Astrocyte (in vitro differentiated cells and primary cell): ENCODE measurements at regions not wholly inside any gene's neighbourhood (a gene's known extent, or its start where the extent isn't known, plus 50 kb on each side); places are given as distances from the start of the nearest gene placed in this dataset.
A peak's percentile ranks its signal among the peaks of the same experiment; 100 is the strongest.

Source experiments
- DNase-seq: peaks from one replicate; pipeline ENCODE4 v3.0.0-alpha.2; 2010; ENCODE audit warnings: low read depth
- FAIRE-seq: peaks from 2 replicates; lab custom pipeline; 2011; peaks lifted over from hg19 to GRCh38; lab: Jason Lieb, UNC
- H2AFZ ChIP-seq: 2 replicates; pipeline ENCODE4 v1.6.0; 2012; ENCODE audit warnings: low read depth, low read length, inconsistent platforms
- H3K27ac ChIP-seq: 2 replicates; pipeline ENCODE4 v1.5.1; 2011; ENCODE audit warnings: low read depth, low read length, inconsistent platforms
- H3K27me3 ChIP-seq: 2 replicates; pipeline ENCODE4 v1.6.0; 2011; ENCODE audit warnings: low read length, inconsistent platforms; ENCODE audit not compliant: insufficient read depth
- H3K36me3 ChIP-seq: 2 replicates; pipeline ENCODE4 v1.5.1; 2011; ENCODE audit warnings: low read length, inconsistent platforms; ENCODE audit not compliant: insufficient read depth
- H3K4me1 ChIP-seq: 2 replicates; pipeline ENCODE4 v1.5.1; 2011; ENCODE audit warnings: low read length, inconsistent platforms; ENCODE audit not compliant: insufficient read depth
- H3K4me2 ChIP-seq: 2 replicates; pipeline ENCODE4 v1.6.0; 2012; ENCODE audit warnings: low read length, inconsistent platforms
- H3K4me3 ChIP-seq: 2 replicates; pipeline ENCODE4 v1.5.1; 2011; ENCODE audit warnings: low read depth, mild to moderate bottlenecking, low read length, inconsistent platforms; ENCODE audit not compliant: insufficient read depth
- H3K79me2 ChIP-seq: 2 replicates; pipeline ENCODE4 v1.6.0; 2012; ENCODE audit warnings: mild to moderate bottlenecking, low read length, inconsistent platforms; ENCODE audit not compliant: insufficient read depth
- H3K9ac ChIP-seq: 2 replicates; pipeline ENCODE4 v1.6.0; 2012; ENCODE audit warnings: mild to moderate bottlenecking, low read length, inconsistent platforms
- H3K9me3 ChIP-seq: 2 replicates; pipeline ENCODE4 v1.5.1; 2012; ENCODE audit warnings: low read depth, mild to moderate bottlenecking, low read length, inconsistent platforms; ENCODE audit not compliant: insufficient read depth
- H4K20me1 ChIP-seq: 2 replicates; pipeline ENCODE4 v1.6.0; 2012; ENCODE audit warnings: low read length, inconsistent platforms; ENCODE audit not compliant: insufficient read depth
- H3K27ac Mint-ChIP-seq: one replicate; pipeline ENCODE4 v1.8.0; 2021; ENCODE audit warnings: mild to moderate bottlenecking, mixed read lengths; ENCODE audit not compliant: unreplicated experiment
- H3K27me3 Mint-ChIP-seq: one replicate; pipeline ENCODE4 v1.8.0; 2021; ENCODE audit warnings: low read depth, mixed read lengths; ENCODE audit not compliant: unreplicated experiment
- H3K36me3 Mint-ChIP-seq: one replicate; pipeline ENCODE4 v1.8.0; 2021; ENCODE audit warnings: low read depth, mixed read lengths; ENCODE audit not compliant: unreplicated experiment
- H3K4me1 Mint-ChIP-seq: one replicate; pipeline ENCODE4 v1.8.0; 2021; ENCODE audit warnings: low read depth, mixed read lengths; ENCODE audit not compliant: unreplicated experiment
- H3K4me3 Mint-ChIP-seq: one replicate; pipeline ENCODE4 v1.8.0; 2021; ENCODE audit warnings: mild to moderate bottlenecking, moderate library complexity, mixed read lengths; ENCODE audit not compliant: unreplicated experiment
- H3K9me3 Mint-ChIP-seq: one replicate; pipeline ENCODE4 v1.8.0; 2021; ENCODE audit warnings: mild to moderate bottlenecking, mixed read lengths; ENCODE audit not compliant: unreplicated experiment
- CTCF ChIP-seq: IDR thresholded peaks from 2 replicates; pipeline ENCODE4 v1.5.1; 2011; ENCODE audit warnings: low read depth, mild to moderate bottlenecking, inconsistent platforms, low read length, moderate library complexity; ENCODE audit not compliant: insufficient read depth
- EZH2 ChIP-seq: IDR thresholded peaks from 2 replicates; pipeline ENCODE4 v1.6.1; 2012; ENCODE audit warnings: mild to moderate bottlenecking, low read length, inconsistent platforms; ENCODE audit not compliant: insufficient read depth

GRCh38 chr7:115844857-115845256 lies 185.7 kb downstream of the TFEC start:
- H3K9me3 ChIP-seq, result no peaks in the 10 kb centered on the region
- no peak overlapping the region for H2AFZ ChIP-seq
- H3K9ac ChIP-seq, result no peak overlapping the region
- no peak overlapping the region for H3K4me2 ChIP-seq
- no peak overlapping the region for H3K4me3 ChIP-seq
- no peak overlapping the region for H3K27ac ChIP-seq
- Mint-ChIP-seq H3K4me1 (peaks cover 10% of the 10 kb centered on the region), H3K9me3 (no peaks in the 10 kb centered on the region), H3K27ac (no peak overlapping the region), H3K27me3 (no peaks in the 10 kb centered on the region), H3K36me3 (no peaks in the 10 kb centered on the region), H3K4me3 (no peak overlapping the region)
- no peak for FAIRE-seq
- H3K4me1 ChIP-seq, result no peaks in the 10 kb centered on the region
- no peak for TF ChIP-seq CTCF
- TF ChIP-seq EZH2, result no peak
- H3K27me3 ChIP-seq, result no peaks in the 10 kb centered on the region
- no peak for DNase-seq
- no peaks in the 10 kb centered on the region for H4K20me1 ChIP-seq
- H3K36me3 ChIP-seq, result no peaks in the 10 kb centered on the region
- no peaks in the 10 kb centered on the region for H3K79me2 ChIP-seq

GRCh38 chr7:115840702-115841101 lies 189.9 kb downstream of the TFEC start:
- H3K9me3 ChIP-seq, result no peaks in the 10 kb centered on the region
- H3K36me3 ChIP-seq, result no peaks in the 10 kb centered on the region
- H3K27ac ChIP-seq, result no peak overlapping the region
- DNase-seq (no peak), FAIRE-seq (no peak)
- no peaks in the 10 kb centered on the region for H3K27me3 Mint-ChIP-seq
- H3K4me1 ChIP-seq, result no peaks in the 10 kb centered on the region
- no peak overlapping the region for H3K4me2 ChIP-seq
- no peaks in the 10 kb centered on the region for H3K79me2 ChIP-seq
- TF ChIP-seq CTCF (no peak), EZH2 (no peak)
- no peak overlapping the region for H2AFZ ChIP-seq
- no peak overlapping the region for H3K27ac Mint-ChIP-seq
- H3K9me3 Mint-ChIP-seq, result peaks cover 4% of the 10 kb centered on the region
- H4K20me1 ChIP-seq, result no peaks in the 10 kb centered on the region
- H3K4me3 Mint-ChIP-seq, result no peak overlapping the region
- peaks cover 18% of the 10 kb centered on the region for H3K4me1 Mint-ChIP-seq
- H3K9ac ChIP-seq, result no peak overlapping the region
- H3K4me3 ChIP-seq, result no peak overlapping the region
- no peaks in the 10 kb centered on the region for H3K36me3 Mint-ChIP-seq
- H3K27me3 ChIP-seq, result no peaks in the 10 kb centered on the region

- no peak overlapping the region for H3K4me3 ChIP-seq
- H3K9me3 ChIP-seq, result no peaks in the 10 kb centered on the region
- H3K4me1 ChIP-seq, result no peaks in the 10 kb centered on the region
- no peak overlapping the region for H3K27ac ChIP-seq
- no peaks in the 10 kb centered on the region for H3K79me2 ChIP-seq
- H3K4me2 ChIP-seq, result no peak overlapping the region
- no peak overlapping the region for H2AFZ ChIP-seq
- H3K36me3 ChIP-seq, result no peaks in the 10 kb centered on the region
- Mint-ChIP-seq H3K4me1 (peaks cover 8% of the 10 kb centered on the region), H3K9me3 (peaks cover 4% of the 10 kb centered on the region), H3K27ac (peak overlapping the region; percentile 88), H3K27me3 (no peaks in the 10 kb centered on the region), H3K36me3 (no peaks in the 10 kb centered on the region), H3K4me3 (no peak overlapping the region)
- FAIRE-seq (peak; percentile 5), DNase-seq (no peak)
- H4K20me1 ChIP-seq, result no peaks in the 10 kb centered on the region
- H3K9ac ChIP-seq, result no peak overlapping the region
- H3K27me3 ChIP-seq, result no peaks in the 10 kb centered on the region
- TF ChIP-seq EZH2, result no peak
- no peak for TF ChIP-seq CTCF
Observed at GRCh38 chr7:115838829-115839228, 191.7 kb downstream of the TFEC start.
